Stimulated activated CD4-positive, alpha-beta T cell treated with anti-CD3 and anti-CD28 coated beads, Interleukin-4, amount 100 ng/mL, for 24 hours (primary cell): ENCODE measurements at regions not wholly inside any gene's neighbourhood (a gene's known extent, or its start where the extent isn't known, plus 50 kb on each side); places are given as distances from the start of the nearest gene placed in this dataset.

ENCODE experiments used
- DNase-seq: peaks from one replicate; pipeline ENCODE4 v3.0.0-alpha.2; 2020

GRCh38 chr2:173782681-173783080 lies 182.5 kb downstream of the SP3 start:
- DNase-seq, result no peak

GRCh38 chr2:173783382-173783781 lies 181.8 kb downstream of the SP3 start:
- no peak for DNase-seq

DNA sequence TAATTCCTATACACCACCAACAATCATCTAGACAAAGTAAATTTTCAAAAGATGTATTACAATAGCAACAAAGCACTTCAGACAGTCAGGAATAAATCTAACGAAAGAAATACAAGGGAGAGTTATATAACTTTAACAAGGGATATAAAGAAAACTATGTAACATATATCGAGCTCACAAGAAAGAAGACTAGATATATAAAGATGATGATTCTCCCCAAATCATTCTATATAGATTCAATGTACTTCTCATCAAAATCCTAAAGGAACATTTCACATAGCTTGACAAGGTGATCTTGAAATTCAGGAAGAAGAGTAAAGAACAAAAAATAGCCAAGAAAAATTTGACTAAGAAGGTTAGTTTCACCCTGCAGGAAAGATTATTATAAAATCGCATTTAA lies 179.4 kb downstream of the SP3 start:
- no peak for DNase-seq

DNA sequence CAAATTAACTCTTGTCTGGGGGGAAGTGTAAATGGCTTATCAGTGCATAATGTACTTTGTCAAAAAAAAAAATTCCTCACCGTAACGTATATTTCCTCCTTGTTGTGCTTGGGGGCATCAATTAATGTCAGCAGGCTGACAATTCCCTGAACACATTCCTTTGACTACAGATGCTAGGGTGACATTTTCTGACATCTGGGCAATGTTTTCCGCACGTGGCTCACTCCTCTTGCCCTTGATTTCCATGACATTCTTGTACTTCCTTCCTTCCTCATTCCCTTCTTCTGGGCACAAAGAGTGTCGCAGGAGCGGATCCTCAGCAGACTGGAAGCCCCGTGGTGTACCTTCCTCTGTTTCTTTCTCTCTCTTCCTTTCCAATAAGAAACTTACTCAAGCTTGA lies 173.7 kb downstream of the SP3 start:
- DNase-seq, result no peak

DNA sequence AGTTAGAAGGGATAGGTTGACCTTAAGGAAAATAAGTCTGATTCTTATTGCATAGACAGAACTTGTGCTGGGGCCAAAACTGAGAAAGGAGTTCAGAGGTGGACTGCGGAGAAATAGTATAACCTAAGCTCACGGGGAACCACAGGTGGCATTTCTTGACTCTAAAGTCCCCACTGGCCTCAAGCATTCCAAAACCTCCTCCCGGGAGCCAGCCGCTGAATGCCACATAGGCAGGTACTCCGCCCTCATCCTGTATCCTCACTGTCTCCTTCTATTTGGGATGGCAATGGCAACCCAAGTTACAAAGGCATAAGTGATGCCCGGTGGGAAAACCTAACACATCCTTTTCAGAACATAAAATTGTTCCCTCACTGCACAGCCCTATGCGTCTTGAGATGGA lies 173.0 kb downstream of the SP3 start:
- no peak for DNase-seq

GRCh38 chr2:173792741-173793140 lies 172.4 kb downstream of the SP3 start:
- DNase-seq, result no peak

DNA sequence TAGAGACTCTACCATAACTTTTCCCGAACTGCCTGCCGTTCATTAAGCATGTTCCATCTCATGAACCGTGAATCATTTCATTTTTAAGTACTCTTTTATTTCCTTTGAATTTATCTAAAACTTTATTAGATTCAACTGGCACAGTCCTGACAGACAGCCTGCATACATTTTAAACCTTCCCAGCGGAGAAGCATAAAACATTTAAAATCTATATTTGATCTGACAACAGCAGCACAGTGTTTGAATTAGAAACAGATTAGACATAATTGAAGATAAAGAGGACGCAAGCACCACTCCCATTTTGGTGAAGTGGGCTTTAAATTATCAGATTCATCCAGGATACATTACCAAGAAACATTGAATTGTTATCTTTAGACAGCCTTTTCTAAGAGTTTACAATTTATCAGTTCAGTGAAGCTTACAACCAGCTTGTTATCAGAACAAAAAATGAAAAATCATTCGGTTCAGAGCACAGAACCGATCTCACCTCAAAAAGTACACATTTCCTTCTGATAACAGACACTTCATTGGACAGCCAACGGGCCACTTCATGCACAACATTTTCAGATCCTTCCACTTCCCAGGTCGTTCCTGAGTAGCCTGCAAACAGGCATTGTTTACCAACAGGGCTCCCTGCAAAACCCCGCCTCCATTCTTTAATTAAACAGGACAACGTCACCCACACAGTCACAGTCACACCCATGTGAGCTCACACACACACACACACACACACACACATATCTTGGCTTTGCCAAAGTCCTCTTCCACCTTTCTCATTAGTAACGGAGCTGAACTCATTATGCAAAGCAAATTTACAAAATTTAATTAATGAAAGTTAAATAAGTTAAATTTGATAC lies 171.2 kb downstream of the SP3 start:
- DNase-seq, result no peak

DNA sequence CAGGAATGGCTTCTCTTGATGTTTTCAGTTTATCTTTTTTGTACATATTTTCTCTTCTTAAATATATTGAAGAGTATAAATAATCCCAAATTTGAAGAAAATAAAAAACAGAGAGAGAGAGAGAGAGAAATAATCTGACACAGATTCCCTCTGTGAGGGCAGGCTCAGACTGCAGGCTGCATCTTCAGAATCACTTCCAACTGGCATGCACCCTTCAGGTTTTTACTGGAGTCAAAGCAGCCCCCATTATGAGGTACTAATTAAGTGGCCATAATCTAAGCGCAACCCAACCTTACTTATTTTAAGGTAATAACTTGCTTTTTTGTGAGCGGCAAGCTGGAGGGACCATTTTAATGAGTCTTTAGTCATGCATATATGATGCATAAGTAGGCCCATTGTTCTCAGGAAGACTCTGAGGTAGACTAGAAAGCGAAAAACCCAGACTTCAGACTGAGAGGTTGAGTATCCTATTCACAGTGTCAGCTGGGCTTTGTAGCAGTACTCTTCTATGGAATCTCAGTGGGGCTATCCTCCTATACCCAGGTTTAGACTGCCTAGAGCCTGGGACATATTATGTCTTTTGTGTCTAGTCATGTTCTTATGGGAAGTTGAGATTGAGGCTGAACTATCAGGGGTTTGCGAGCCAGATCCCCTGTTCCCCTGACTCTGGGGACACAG lies 167.4 kb downstream of the SP3 start:
- no peak for DNase-seq

DNA sequence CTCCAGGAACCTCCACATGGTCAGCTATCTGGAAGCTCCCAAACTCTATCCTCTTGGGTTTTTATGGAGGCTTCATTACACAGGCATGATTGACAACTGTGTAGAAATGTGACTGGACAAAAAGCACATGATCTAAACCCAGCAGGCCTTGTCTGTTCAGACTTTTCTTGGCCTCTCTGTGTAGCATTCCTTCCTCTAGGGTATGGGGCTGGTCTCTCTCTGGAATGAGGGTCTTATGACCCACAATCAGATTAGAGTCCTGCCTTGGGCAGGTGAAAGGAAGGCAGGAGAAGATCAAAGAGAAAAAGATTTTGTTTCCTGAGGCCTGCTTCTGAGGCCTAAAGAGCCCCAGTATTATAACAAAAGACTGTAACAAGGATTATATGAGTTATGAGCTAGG lies 162.7 kb downstream of the SP3 start:
- DNase-seq, result no peak

DNA sequence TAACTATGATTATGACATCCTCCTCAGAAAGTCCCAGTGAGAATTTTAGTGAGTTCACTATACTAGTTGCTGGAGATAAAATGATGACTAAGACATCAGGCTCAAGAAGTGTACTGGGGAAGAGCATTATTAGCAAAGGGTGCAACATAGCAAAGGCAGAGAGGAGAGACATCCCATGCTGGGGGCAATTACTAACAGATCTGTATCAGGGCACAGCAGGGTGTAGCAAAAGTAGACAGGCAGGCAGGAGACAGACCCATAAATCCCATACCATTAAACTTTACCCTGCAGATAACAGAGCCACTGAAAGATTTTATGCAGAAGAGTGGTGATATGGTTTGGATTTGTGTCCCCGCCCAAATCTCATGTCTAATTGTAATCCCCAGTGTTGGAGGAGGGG lies 161.7 kb downstream of the SP3 start:
- no peak for DNase-seq

GRCh38 chr2:173806761-173807160 lies 158.4 kb downstream of the SP3 start:
- no peak for DNase-seq

DNA sequence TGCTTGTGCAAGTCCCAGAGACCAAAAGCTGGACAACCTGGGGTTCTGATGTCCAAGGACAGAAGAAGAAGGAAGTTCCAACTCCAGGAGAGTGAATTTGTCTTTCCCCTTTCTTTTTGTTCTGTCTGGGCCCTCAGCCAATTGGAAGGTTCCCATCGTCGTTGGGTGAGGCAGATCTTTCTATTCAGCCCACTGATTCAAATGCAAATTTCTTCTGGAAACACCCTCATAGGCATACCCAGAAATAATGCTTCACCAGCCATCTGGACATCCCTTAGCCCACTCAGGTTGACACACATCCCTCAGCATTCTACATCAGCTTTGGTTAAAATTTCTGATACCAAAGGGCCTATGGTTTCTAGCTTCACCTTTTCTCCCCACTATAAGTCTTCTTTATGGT lies 156.5 kb downstream of the SP3 start:
- no peak for DNase-seq

GRCh38 chr2:173812321-173812720 lies 152.9 kb downstream of the SP3 start:
- DNase-seq, result no peak

GRCh38 chr2:173814306-173814705 lies 150.9 kb downstream of the SP3 start:
- DNase-seq, result no peak

DNA sequence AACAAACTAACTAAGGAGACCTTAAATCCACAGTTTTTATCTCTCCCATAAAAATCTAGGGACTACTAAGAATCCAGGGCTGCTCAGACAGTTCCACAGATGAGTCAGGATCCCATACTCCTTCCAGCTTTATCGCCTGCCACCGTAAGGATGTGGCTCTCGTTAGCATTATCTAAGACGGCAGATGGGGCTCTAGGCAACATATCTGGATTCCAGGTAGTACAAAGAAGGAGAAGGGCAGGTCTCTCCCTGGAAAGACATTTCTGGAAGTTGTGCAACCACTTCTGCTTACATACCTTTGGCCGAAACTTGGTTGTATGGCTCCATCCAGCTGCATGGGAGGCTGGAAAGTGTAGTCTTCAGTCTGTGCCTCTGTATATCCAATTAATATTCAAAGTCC lies 149.4 kb downstream of the SP3 start:
- no peak for DNase-seq

DNA sequence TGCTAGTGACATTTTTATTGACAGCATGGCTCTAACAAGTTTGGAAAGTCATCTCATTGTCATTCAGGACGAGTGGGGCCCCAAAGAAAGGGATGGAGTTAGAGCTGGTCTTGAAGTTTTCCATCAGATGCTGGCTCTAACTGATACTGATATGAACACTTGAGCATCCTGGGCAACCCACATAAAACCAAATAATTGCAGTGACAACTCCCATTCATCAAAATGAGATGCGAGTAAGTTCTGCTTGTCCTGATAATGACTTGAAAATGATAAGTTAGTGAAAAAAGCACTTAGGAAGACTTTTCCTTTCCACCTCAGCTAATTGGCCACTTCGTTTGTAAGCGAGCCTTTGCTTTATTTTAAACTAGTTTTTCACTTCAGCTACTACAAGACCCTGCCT lies 147.6 kb downstream of the SP3 start:
- DNase-seq, result no peak

- DNase-seq, result no peak
Observed at GRCh38 chr2:173818285-173818684, 146.9 kb downstream of the SP3 start.

DNA sequence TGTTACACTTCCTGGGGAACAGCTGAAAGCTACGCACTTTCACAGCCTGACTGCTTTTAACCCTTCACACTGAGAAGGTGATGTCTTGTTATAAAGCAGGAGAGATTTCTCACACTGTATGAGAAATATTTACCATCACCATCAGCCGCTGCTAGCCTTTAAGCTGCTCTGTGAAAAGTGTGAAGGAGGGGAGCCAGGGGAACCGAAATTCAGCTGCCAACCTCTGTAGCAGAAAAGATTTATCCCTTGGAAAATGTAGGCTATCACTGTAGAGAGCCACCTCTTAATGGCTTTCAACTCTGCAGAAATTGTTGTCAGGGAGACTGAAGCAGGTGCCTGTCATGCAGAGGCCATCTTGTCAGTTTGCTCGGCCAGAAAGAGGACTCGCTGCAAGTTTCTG lies 145.3 kb downstream of the SP3 start:
- no peak for DNase-seq

- DNase-seq, result no peak
Observed at GRCh38 chr2:173821451-173821850, 143.7 kb downstream of the SP3 start.

GRCh38 chr2:173822889-173823542 lies 142.2 kb downstream of the SP3 start:
- DNase-seq, result no peak

DNA sequence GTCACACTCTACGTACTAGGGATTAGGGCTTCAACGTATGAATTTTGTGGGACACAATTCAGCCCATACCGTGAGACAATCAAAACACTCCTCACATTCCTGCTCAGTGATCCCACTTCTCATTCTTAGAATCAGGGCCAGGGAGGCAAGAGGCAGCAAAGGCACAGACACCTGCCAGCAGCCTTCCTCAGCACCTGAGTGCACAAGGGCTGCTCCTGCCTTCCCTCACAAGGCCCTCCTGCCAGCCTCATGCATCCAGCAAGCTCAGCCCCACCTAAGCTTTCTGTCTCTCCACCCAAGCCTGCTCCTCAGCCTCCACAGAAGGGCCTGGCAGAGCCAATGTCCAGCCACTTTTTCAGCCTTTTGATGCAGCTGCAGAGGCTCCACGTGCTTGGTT lies 141.6 kb downstream of the SP3 start:
- DNase-seq, result no peak

GRCh38 chr2:173828189-173829142 lies 136.7 kb downstream of the SP3 start:
- no peak for DNase-seq

DNA sequence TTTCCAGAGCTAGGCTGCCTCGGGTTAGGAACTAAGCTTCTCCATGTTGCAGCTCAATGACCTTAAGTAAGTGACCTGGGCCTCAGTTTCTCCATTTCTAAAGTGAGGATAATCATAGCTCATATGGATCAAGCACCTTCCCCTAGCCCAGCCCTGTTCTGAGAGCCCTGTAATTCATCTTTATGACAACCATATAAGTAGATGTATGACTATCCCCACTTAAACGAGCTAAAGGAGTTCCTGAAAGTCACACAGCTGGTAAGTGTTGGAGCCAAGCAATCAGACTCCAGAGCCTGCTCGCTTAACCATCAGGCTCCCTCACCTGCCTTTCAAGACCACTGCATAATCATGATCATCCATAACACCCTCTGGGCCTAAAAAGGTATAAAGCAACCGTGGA lies 135.4 kb downstream of the SP3 start:
- DNase-seq, result no peak
